Ovary (tissue), 7 donors: ENCODE measurements at regions not wholly inside any gene's neighbourhood (a gene's known extent, or its start where the extent isn't known, plus 50 kb on each side); places are given as distances from the start of the nearest gene placed in this dataset.

ENCODE experiments used
- DNase-seq, 5 donors: peaks; one replicate each; pipeline ENCODE4 v3.0.0-alpha.2; 2019 to 2020
- H3K27ac ChIP-seq, 2 donors: fragments of 200-600 bp; one replicate each; pipeline versions ENCODE4 v1.5.1 to v1.8.0; 2019 to 2022
- H3K27me3 ChIP-seq: fragments of 200-600 bp; one replicate; pipeline ENCODE4 v1.8.0; 2022
- H3K36me3 ChIP-seq: fragments of 200-600 bp; sonication (generic); one replicate; pipeline ENCODE4 v1.5.1; 2019
- H3K4me1 ChIP-seq: one replicate; pipeline ENCODE4 v1.8.1; 2013; ENCODE audit warnings: mild to moderate bottlenecking, moderate library complexity; ENCODE audit not compliant: insufficient read depth
- H3K4me3 ChIP-seq: fragments of 200-600 bp; sonication (generic); one replicate; pipeline ENCODE4 v1.5.1; 2017
- H3K9me3 ChIP-seq, 2 donors: fragments of 200-600 bp in 1 of 2; sonication (generic) in 1 of 2; one replicate each; pipeline versions ENCODE4 v1.5.1 to v1.8.1; 2013 to 2019; ENCODE audit warnings: mild to moderate bottlenecking in 1 of 2, moderate library complexity in 1 of 2
- EP300 ChIP-seq: sonication (generic); formaldehyde crosslinking; IDR thresholded peaks from one replicate; pipeline ENCODE4 v1.6.1; 2017; ENCODE audit warnings: antibody characterized with exemption
- POLR2A ChIP-seq: fragments of 450-650 bp; IDR thresholded peaks from one replicate; pipeline ENCODE4 v1.6.1; 2017; ENCODE audit warnings: antibody characterized with exemption, mild to moderate bottlenecking, moderate library complexity
- WGBS, 3 donors: extraction: QIAGEN DNeasy Blood & Tissue Kit in 1 of 3; methylation state at CpG; one replicate each; pipeline versions ENCODE4 v1.1.5 to v1.1.7; 2013 to 2017; 5-methylcytosine and 5-hydroxymethylcytosine counted together
- intact Hi-C, 4 donors: fragments of 100-400 bp; cut with DNase I; formaldehyde crosslinking; loops; one replicate each; pipeline versions ENCODE4 v1.11.0 to v1.15.1; 2022 to 2023
- TF ChIP-seq, protein P1 (sequence below), 3 donors: fragments of 450-650 bp in 2 of 3; fragments of 200-600 bp in 1 of 3; IDR thresholded peaks; one replicate each; pipeline versions ENCODE4 v1.5.1 to v1.8.0; 2016 to 2022; ENCODE audit warnings: antibody characterized with exemption in 3 of 3, mild to moderate bottlenecking in 1 of 3
- donor health status: DM: no; HTN: no; CAD: no; lungs with moderate emphysema.
- donor health status: DM: no; HTN: no; CAD: no.
- donor health status: Bipolar disorder and iron deficiency.
- donor health status: DM: no; HTN: no; CAD: no.
- donor health status: DM: yes; HTN: yes; CAD: no.

DNA sequence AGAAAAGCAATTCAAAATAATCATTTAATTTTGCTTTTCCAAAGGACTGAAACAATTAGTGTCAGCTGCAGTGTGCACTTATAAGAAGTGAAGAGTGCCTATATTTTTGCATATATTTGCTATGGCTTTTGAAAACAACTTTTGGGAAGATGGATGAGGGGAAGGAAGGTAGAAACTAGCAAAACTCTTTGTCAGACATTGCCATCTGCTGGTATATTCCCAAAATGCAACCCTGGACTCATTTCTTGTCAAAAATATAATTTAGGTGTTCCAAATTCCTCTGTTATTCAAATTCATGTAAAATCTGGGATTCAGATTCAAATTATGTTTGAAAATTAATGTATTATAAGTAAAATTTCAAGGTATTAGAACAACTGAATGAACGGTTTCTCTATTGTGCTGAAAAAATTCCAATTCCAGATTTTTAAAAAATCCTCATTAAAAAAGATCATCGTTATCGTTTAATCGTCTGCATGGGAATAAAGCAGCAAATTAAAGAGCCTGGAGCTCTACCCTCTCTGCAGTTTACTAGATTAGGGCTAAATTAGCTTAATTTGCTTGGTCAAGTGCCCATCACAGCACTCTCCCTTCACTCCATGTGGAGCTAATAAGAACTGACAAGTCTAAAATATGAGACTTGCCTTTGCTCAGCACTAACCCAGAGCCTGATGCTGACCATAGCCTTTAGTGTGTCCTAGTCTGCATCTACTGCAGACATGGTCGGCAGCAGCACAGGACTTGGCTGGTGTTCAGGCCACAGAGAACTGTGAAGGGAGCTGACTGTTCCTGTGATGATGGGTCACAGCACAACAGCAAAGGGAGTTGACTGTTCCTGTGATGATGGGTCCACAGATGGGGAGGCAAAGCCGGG lies 67.9 kb upstream of the MITF start:
- Histone ChIP-seq H3K27ac (no peak overlapping the region), H3K27me3 (no peaks in the 10 kb centered on the region), H3K9me3 (no peaks in the 10 kb centered on the region), H3K4me1 (no peaks in the 10 kb centered on the region), H3K36me3 (no peaks in the 10 kb centered on the region), H3K4me3 (no peak overlapping the region)
- WGBS, 3 donors = 39 to 47% (median 43%) methylated on average over 6 of the region's 6 CpGs
- TF ChIP-seq, protein P1, sequence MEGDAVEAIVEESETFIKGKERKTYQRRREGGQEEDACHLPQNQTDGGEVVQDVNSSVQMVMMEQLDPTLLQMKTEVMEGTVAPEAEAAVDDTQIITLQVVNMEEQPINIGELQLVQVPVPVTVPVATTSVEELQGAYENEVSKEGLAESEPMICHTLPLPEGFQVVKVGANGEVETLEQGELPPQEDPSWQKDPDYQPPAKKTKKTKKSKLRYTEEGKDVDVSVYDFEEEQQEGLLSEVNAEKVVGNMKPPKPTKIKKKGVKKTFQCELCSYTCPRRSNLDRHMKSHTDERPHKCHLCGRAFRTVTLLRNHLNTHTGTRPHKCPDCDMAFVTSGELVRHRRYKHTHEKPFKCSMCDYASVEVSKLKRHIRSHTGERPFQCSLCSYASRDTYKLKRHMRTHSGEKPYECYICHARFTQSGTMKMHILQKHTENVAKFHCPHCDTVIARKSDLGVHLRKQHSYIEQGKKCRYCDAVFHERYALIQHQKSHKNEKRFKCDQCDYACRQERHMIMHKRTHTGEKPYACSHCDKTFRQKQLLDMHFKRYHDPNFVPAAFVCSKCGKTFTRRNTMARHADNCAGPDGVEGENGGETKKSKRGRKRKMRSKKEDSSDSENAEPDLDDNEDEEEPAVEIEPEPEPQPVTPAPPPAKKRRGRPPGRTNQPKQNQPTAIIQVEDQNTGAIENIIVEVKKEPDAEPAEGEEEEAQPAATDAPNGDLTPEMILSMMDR (IDR thresholded peaks at IDR 0.05) = peak; percentile 61 to 68 (median 64)
- no peak for TF ChIP-seq EP300
- peak in 1 of 5 donors; percentile 43 for DNase-seq
- intact Hi-C loops = loop anchor here in 3 of 4 donors (2.0 to 5.0 kb wide), 2 partner anchors 509 to 511 kb away; no protein-coding TSS in a partner anchor

DNA sequence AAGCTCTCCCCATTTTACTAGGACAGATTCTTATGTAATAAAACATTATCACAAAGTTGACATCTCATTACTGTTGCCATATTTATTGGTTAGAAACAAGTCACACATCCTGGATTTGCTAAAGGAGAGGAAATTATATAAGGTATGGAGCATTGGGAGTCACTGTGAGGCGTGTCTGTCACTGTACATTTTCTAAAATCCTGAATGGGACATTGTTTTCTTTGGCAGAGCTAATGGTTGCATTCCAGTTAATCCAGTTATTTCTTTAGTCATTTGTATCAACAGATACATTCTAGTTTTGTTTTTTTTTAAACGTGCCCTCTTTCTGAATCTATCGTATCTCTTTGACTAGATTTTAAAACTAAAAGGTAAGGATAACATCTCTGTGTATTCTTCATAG lies 70.2 kb upstream of the MITF start:
- H3K9me3 ChIP-seq = no peaks in the 10 kb centered on the region
- H3K27me3 ChIP-seq = no peaks in the 10 kb centered on the region
- intact Hi-C loops = loop anchor here in 2 of 4 donors (10.0 kb wide), 1 partner anchor 234 kb away; no protein-coding TSS in a partner anchor
- DNase-seq = no peak
- no peak overlapping the region for H3K4me3 ChIP-seq
- H3K4me1 ChIP-seq = no peaks in the 10 kb centered on the region
- TF ChIP-seq, protein P1 (IDR thresholded peaks at IDR 0.05) = no peak
- TF ChIP-seq POLR2A (no peak), EP300 (no peak)
- WGBS, 3 donors = 37 to 67% (median 51%) methylated on average over 3 of the region's 3 CpGs
- no peaks in the 10 kb centered on the region for H3K36me3 ChIP-seq
- H3K27ac ChIP-seq = no peak overlapping the region

DNA sequence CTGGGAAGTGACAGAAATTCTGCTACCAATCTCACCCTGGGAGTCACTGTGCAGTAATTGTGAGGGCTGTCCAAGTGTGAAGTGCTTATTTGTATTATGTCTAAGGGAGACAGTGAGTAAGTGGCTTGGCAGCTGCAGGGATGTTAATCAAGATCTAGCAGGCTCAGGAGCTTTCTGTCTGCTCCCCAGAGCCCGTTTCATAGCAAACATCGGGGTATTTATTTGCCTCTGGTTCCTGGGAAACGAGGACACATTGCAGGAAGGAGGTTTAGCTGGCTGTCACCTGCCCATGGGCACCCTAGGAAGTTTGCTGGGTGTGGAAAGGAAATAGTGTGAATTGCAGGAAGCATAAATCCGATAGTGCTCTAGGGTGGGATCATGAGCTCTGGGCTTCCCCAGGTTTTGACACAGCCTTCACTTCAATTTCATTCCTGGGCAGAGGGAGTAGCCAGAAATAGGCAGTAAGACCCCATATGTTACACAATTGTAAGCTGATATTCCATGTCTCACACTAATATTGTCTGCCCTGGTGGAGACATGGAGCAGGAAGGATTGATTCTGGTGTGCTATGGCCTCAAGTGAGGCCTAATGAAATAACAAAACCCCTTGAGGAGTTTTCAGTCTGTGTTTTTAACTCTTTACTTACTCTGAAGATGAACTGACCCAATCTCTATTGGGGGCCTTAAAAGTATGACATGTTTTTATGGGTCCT lies 74.1 kb upstream of the MITF start:
- DNase-seq = no peak
- no peaks in the 10 kb centered on the region for H3K36me3 ChIP-seq
- H3K27me3 ChIP-seq = no peaks in the 10 kb centered on the region
- no peak for TF ChIP-seq POLR2A
- no peak for TF ChIP-seq EP300
- TF ChIP-seq, protein P1 (IDR thresholded peaks at IDR 0.05) = no peak
- WGBS, 3 donors = 21 to 29% (median 24%) methylated on average over 4 of the region's 4 CpGs
- no peaks in the 10 kb centered on the region for H3K9me3 ChIP-seq
- intact Hi-C loops = loop anchor here in 2 of 4 donors (10.0 kb wide), 1 partner anchor 230 kb away; no protein-coding TSS in a partner anchor
- no peak overlapping the region for H3K4me3 ChIP-seq
- H3K27ac ChIP-seq = no peak overlapping the region
- no peaks in the 10 kb centered on the region for H3K4me1 ChIP-seq

DNA sequence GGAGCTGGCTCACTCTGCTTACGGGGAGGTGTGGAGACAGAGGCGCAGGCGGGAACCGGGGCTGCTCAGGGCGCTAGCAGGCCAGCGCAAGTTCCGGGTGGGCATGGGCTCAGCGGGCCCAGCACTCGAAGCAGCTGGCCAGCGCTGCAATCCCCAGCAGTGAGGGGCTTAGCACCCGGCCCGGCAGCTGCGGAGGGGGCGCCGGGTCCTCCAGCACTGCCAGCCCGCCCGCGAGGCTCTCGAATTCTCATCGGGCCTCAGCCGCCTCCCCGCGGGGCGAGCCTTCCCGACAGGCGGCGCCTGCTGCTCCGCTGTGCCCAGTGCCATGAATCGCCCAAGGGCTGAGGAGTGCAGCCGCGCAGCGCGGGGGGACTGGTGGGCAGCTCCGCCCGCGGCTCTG lies 78.6 kb upstream of the MITF start:
- no peaks in the 10 kb centered on the region for H3K27me3 ChIP-seq
- H3K27ac ChIP-seq = no peak overlapping the region
- no peaks in the 10 kb centered on the region for H3K4me1 ChIP-seq
- TF ChIP-seq, protein P1 (IDR thresholded peaks at IDR 0.05) = no peak
- no peak for TF ChIP-seq POLR2A
- no peak for TF ChIP-seq EP300
- intact Hi-C loops = loop anchor here in 2 of 4 donors (10.0 kb wide), 1 partner anchor 226 kb away; no protein-coding TSS in a partner anchor
- H3K36me3 ChIP-seq = no peaks in the 10 kb centered on the region
- no peaks in the 10 kb centered on the region for H3K9me3 ChIP-seq
- H3K4me3 ChIP-seq = no peak overlapping the region
- 93 to 98% (median 97%) methylated on average over 35 to 36 of the region's 36 CpGs for WGBS, 3 donors
- no peak for DNase-seq
